M059J (cell line): ENCODE measurements at regions not wholly inside any gene's neighbourhood (a gene's known extent, or its start where the extent isn't known, plus 50 kb on each side); places are given as distances from the start of the nearest gene placed in this dataset.

Experiments used
- DNase-seq: peaks from one replicate; pipeline ENCODE4 v3.0.0-alpha.2; 2012; ENCODE audit warnings: low read depth

- DNase-seq, result peak; percentile 27
Observed at GRCh38 chr15:29377161-29377560, 107.5 kb upstream of the NSMCE3 start.

- DNase-seq, result no peak
Observed at GRCh38 chr15:29376590-29376989, 107.0 kb upstream of the NSMCE3 start.

- DNase-seq, result no peak
Observed at GRCh38 chr15:29369261-29369660, 99.6 kb upstream of the NSMCE3 start.

GRCh38 chr15:29364426-29365078, 94.9 kb upstream of the NSMCE3 start:
- peak; percentile 69 for DNase-seq

GRCh38 chr15:29361560-29361959, 91.9 kb upstream of the NSMCE3 start:
- no peak for DNase-seq

- DNase-seq, result no peak
Observed at GRCh38 chr15:29360152-29360551, 90.5 kb upstream of the NSMCE3 start.

GRCh38 chr15:29356786-29357185, 87.2 kb upstream of the NSMCE3 start:
- no peak for DNase-seq

- no peak for DNase-seq
Observed at GRCh38 chr15:29355477-29355876, 85.9 kb upstream of the NSMCE3 start.

GRCh38 chr15:29352402-29352801, 82.8 kb upstream of the NSMCE3 start:
- DNase-seq, result no peak

- no peak for DNase-seq
Observed at GRCh38 chr15:29349196-29349595, 79.6 kb upstream of the NSMCE3 start.

GRCh38 chr15:29348336-29348914, 78.8 kb upstream of the NSMCE3 start:
- peak; percentile 12 for DNase-seq

- no peak for DNase-seq
Observed at GRCh38 chr15:29346998-29347397, 77.4 kb upstream of the NSMCE3 start.

- no peak for DNase-seq
Observed at GRCh38 chr15:29345549-29346525, 76.2 kb upstream of the NSMCE3 start.

GRCh38 chr15:29344474-29344873, 74.9 kb upstream of the NSMCE3 start:
- DNase-seq, result no peak

GRCh38 chr15:29343229-29343628, 73.6 kb upstream of the NSMCE3 start:
- DNase-seq, result no peak

GRCh38 chr15:29342201-29342600, 72.6 kb upstream of the NSMCE3 start:
- no peak for DNase-seq

- no peak for DNase-seq
Observed at GRCh38 chr15:29337156-29337959, 67.7 kb upstream of the NSMCE3 start.

- no peak for DNase-seq
Observed at GRCh38 chr15:29334544-29334943, 64.9 kb upstream of the NSMCE3 start.

GRCh38 chr15:29333261-29333660, 63.6 kb upstream of the NSMCE3 start:
- no peak for DNase-seq

- DNase-seq, result no peak
Observed at GRCh38 chr15:29331669-29332068, 62.0 kb upstream of the NSMCE3 start.

- DNase-seq, result no peak
Observed at GRCh38 chr15:29331071-29331470, 61.4 kb upstream of the NSMCE3 start.

GRCh38 chr15:29324746-29325145, 55.1 kb upstream of the NSMCE3 start:
- no peak for DNase-seq
